ENCODE measurements at regions not wholly inside any gene's neighbourhood (a gene's known extent, or its start where the extent isn't known, plus 50 kb on each side); places are given as distances from the start of the nearest gene placed in this dataset.

- no peak for DNase-seq
These were observed 70.5 kb upstream of the SPTLC1 start for GRCh38 chr9:92185681-92186080.

- no peak for DNase-seq
These were observed 69.9 kb upstream of the SPTLC1 start for GRCh38 chr9:92185096-92185495.

GRCh38 chr9:92184041-92184564, 68.9 kb upstream of the SPTLC1 start:
- DNase-seq = no peak

- DNase-seq = no peak
These were observed 68.2 kb upstream of the SPTLC1 start for GRCh38 chr9:92183449-92183848.

- DNase-seq = no peak
These were observed 66.1 kb upstream of the SPTLC1 start for GRCh38 chr9:92181296-92181695.

- DNase-seq = peak in 1 of 51 donors; percentile 65
These were observed 65.5 kb upstream of the SPTLC1 start for GRCh38 chr9:92180669-92181181.

- no peak for DNase-seq
These were observed 64.8 kb upstream of the SPTLC1 start for GRCh38 chr9:92180002-92180400.

- DNase-seq = no peak
These were observed 64.2 kb upstream of the SPTLC1 start for GRCh38 chr9:92179286-92180001.

- no peak for DNase-seq
These were observed 62.4 kb upstream of the SPTLC1 start for GRCh38 chr9:92177591-92177990.

- DNase-seq = no peak
These were observed 61.6 kb upstream of the SPTLC1 start for GRCh38 chr9:92176800-92177185.

- no peak for DNase-seq
These were observed 61.0 kb upstream of the SPTLC1 start for GRCh38 chr9:92176068-92176799.

- DNase-seq = no peak
These were observed 60.2 kb upstream of the SPTLC1 start for GRCh38 chr9:92175441-92175840.

GRCh38 chr9:92173318-92173717, 58.1 kb upstream of the SPTLC1 start:
- DNase-seq = no peak

- no peak for DNase-seq
These were observed 56.6 kb upstream of the SPTLC1 start for GRCh38 chr9:92171822-92172221.

- no peak for DNase-seq
These were observed 56.1 kb upstream of the SPTLC1 start for GRCh38 chr9:92171281-92171680.

- no peak for DNase-seq
These were observed 55.6 kb upstream of the SPTLC1 start for GRCh38 chr9:92170848-92171247.

- no peak for DNase-seq
These were observed 50.3 kb upstream of the SPTLC1 start for GRCh38 chr9:92165484-92165883.

Data from hypothalamus (tissue), 51 donors.